ENCODE measurements at regions not wholly inside any gene's neighbourhood (a gene's known extent, or its start where the extent isn't known, plus 50 kb on each side); places are given as distances from the start of the nearest gene placed in this dataset.

DNA sequence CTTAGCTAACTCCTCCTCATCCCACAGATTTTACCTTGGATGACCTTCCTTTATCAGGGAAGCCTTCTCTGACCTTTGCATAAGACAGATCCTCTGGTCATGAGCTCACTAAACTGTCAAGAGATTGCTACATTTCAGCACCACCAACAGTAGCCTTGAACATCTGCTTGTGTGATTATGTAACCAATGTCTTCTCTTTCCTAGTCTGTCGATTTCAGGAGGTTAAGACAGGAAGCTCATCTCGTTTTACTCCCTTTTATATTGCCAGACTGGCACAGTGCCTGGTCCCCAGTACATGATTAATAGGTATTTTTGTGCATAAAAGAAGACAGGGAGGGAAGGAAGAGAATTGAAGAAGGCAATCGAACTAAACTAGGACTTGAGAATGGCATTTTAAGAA, 1697.7 kb downstream of the EFNB2 start:
- ChIA-PET CTCF (interaction anchor here (1.0 to 1.6 kb wide), 2 partner anchors 9 to 19 kb away, joined by 3 to 4 read pairs; no protein-coding TSS in a partner anchor), POLR2A (no interaction called here)
- no peak for DNase-seq (ENCODE audit: extremely low spot score)
- TF ChIP-seq, protein P1, sequence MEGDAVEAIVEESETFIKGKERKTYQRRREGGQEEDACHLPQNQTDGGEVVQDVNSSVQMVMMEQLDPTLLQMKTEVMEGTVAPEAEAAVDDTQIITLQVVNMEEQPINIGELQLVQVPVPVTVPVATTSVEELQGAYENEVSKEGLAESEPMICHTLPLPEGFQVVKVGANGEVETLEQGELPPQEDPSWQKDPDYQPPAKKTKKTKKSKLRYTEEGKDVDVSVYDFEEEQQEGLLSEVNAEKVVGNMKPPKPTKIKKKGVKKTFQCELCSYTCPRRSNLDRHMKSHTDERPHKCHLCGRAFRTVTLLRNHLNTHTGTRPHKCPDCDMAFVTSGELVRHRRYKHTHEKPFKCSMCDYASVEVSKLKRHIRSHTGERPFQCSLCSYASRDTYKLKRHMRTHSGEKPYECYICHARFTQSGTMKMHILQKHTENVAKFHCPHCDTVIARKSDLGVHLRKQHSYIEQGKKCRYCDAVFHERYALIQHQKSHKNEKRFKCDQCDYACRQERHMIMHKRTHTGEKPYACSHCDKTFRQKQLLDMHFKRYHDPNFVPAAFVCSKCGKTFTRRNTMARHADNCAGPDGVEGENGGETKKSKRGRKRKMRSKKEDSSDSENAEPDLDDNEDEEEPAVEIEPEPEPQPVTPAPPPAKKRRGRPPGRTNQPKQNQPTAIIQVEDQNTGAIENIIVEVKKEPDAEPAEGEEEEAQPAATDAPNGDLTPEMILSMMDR (IDR thresholded peaks at IDR 0.05; ENCODE audit: control extremely low read depth, extremely low read depth, low read depth, missing control alignments), result no peak

DNA sequence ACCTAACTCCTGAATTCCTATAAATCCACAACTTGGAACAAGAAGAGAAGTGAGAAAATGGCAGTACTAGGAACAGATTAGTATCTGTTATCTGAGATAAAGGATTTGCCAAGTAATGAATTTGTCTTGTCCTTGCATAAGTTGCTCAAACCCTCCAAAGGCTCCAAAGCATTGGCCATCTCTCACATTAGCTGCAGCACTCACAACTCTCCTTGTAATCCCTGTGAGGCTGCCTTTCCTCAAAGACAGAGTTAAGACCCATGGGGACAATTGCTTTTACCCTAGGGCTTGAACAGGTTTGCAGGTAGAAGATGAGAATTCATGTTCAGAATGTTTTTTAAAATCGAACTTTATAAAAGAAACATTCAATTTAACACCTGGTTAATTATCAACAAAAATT, 1702.2 kb downstream of the EFNB2 start:
- ChIA-PET POLR2A (no interaction called here), CTCF (interaction anchor here (1.3 kb wide), 1 partner anchor 11 kb away, joined by 4 read pairs; no protein-coding TSS in a partner anchor)
- TF ChIP-seq, protein P1 (IDR thresholded peaks at IDR 0.05; ENCODE audit: control extremely low read depth, extremely low read depth, low read depth, missing control alignments), result no peak
- DNase-seq (ENCODE audit: extremely low spot score), result no peak

DNA sequence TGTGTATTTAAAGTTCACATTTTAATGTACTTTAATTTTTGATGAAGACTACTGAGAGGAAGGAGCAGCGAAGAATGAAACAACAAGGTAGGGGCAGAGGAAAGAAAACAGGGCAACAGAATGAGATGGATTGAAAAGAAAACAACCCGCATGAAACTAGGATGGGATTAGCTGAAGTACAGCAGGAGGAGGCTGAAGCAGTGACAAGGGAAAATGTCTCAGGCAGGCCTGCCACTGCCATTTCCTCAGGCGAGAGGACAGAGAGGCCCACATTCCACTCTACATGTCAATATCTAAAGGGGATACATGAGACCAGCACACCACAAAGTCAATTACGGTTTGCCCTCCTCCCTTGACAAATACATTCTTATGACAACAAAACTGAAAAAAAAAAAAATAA, 1703.2 kb downstream of the EFNB2 start:
- ChIA-PET CTCF (interaction anchor here (1.3 kb wide), 1 partner anchor 10 kb away, joined by 4 read pairs; no protein-coding TSS in a partner anchor), POLR2A (no interaction called here)
- TF ChIP-seq, protein P1 (IDR thresholded peaks at IDR 0.05; ENCODE audit: control extremely low read depth, extremely low read depth, low read depth, missing control alignments), result no peak
- DNase-seq (ENCODE audit: extremely low spot score), result no peak

DNA sequence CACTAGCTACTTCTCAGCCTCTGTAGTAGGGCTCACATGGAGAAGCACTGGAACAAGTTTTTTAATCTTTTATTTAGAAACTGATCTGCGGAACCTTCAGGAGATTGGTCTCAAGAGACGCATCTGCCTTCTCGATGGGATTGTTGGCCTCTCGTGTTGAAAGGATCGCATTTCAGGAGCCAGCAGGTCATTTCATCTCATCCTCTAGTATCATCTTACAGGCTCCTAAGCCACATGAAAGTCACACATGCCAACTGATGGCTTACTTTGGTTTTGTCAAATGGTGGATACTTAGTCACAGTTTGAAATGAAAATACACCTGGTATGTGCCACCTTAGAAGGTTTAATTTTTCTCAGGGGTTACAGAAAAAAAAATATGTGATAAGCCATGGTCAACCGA, 1703.6 kb downstream of the EFNB2 start:
- ChIA-PET CTCF (interaction anchor here (1.3 kb wide), 1 partner anchor 10 kb away, joined by 4 read pairs; no protein-coding TSS in a partner anchor), POLR2A (no interaction called here)
- TF ChIP-seq, protein P1 (IDR thresholded peaks at IDR 0.05; ENCODE audit: control extremely low read depth, extremely low read depth, low read depth, missing control alignments), result no peak
- DNase-seq (ENCODE audit: extremely low spot score), result no peak

DNA sequence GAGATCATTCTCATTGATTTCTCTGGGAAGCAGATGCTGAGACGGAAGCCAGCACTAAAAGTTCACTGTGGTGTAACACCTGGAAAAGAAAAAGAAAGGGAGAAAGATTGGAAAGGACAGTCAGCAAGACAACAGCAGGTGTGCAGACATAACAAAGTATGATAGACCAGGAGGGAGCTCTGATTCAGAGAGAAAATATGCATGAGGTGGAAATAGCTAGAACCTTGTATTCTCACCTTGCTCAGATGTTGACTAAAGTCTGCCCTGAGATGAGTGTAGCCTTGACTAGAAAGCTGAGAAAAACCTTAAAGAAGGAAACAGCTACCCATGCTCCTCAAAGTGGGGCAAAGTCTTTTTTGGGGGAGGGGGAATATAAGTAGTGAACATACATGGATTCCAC, 1711.8 kb downstream of the EFNB2 start:
- ChIA-PET POLR2A (no interaction called here), CTCF (interaction anchor here (0.9 kb wide), 1 partner anchor 15 kb away, joined by 3 read pairs; no protein-coding TSS in a partner anchor)
- TF ChIP-seq, protein P1 (IDR thresholded peaks at IDR 0.05; ENCODE audit: control extremely low read depth, extremely low read depth, low read depth, missing control alignments), result no peak
- no peak for DNase-seq (ENCODE audit: extremely low spot score)

DNA sequence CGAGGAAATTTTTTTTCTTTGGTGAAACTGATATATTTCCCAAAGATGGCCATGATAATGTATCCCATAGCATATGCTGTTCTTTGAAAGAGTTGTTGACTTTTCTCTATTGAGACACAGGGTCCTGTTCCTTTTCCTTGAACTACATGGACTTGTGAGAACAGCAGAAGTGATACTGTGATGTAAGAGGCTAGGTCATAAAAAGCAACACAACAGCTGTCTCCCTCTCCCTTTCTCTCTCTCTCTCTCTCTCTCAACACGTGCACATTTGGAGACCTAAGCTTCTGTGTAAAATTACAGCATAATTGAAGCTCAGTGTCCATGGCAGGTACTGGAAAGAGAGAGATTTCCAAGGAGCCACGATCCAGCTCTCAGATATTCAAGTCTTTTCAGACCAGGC, 1712.4 kb downstream of the EFNB2 start:
- ChIA-PET POLR2A (no interaction called here), CTCF (interaction anchor here (0.9 kb wide), 1 partner anchor 16 kb away, joined by 3 read pairs; no protein-coding TSS in a partner anchor)
- DNase-seq (ENCODE audit: extremely low spot score), result no peak

More for the DNA sequence above, 1712.4 kb downstream of the EFNB2 start:
- TF ChIP-seq, protein P1 (IDR thresholded peaks at IDR 0.05; ENCODE audit: control extremely low read depth, extremely low read depth, low read depth, missing control alignments), result no peak
